ENCODE measurements at regions not wholly inside any gene's neighbourhood (a gene's known extent, or its start where the extent isn't known, plus 50 kb on each side); places are given as distances from the start of the nearest gene placed in this dataset.

- H3K27me3 Mint-ChIP-seq (ENCODE audit: low read depth) = no peaks in the 10 kb centered on the region
- DNase-seq = no peak
- no peaks in the 10 kb centered on the region for H3K9me3 Mint-ChIP-seq
- intact Hi-C loops (cut with micrococcal nuclease) = no loop called here
- peaks cover 5% of the 10 kb centered on the region for H3K4me1 Mint-ChIP-seq (ENCODE audit: low read depth)
- H3K4me3 Mint-ChIP-seq = no peak overlapping the region
- no peak overlapping the region for H3K27ac Mint-ChIP-seq
- CTCF ChIA-PET = interaction anchor here (0.5 kb wide), 1 partner anchor 10 kb away, joined by 3 read pairs; no protein-coding TSS in a partner anchor
- H3K36me3 Mint-ChIP-seq (ENCODE audit: low read depth) = no peaks in the 10 kb centered on the region
Observed at GRCh38 chr14:98864211-98864610, 407.8 kb downstream of the BCL11B start.

GRCh38 chr14:98867146-98867545, 404.9 kb downstream of the BCL11B start:
- Mint-ChIP-seq H3K36me3 (ENCODE audit: low read depth) (no peaks in the 10 kb centered on the region), H3K27ac (no peak overlapping the region), H3K9me3 (no peaks in the 10 kb centered on the region), H3K4me1 (ENCODE audit: low read depth) (peaks cover 5% of the 10 kb centered on the region), H3K4me3 (no peak overlapping the region), H3K27me3 (ENCODE audit: low read depth) (no peaks in the 10 kb centered on the region)
- intact Hi-C loops (cut with micrococcal nuclease) = no loop called here
- CTCF ChIA-PET = no interaction called here
- DNase-seq = no peak

GRCh38 chr14:98867726-98868125, 404.3 kb downstream of the BCL11B start:
- Mint-ChIP-seq H3K27ac (no peak overlapping the region), H3K36me3 (ENCODE audit: low read depth) (no peaks in the 10 kb centered on the region), H3K27me3 (ENCODE audit: low read depth) (no peaks in the 10 kb centered on the region), H3K9me3 (no peaks in the 10 kb centered on the region), H3K4me3 (no peak overlapping the region), H3K4me1 (ENCODE audit: low read depth) (peaks cover 5% of the 10 kb centered on the region)
- no peak for DNase-seq
- intact Hi-C loops (cut with micrococcal nuclease) = no loop called here
- CTCF ChIA-PET = no interaction called here

GRCh38 chr14:98868866-98869265, 403.1 kb downstream of the BCL11B start:
- peaks cover 5% of the 10 kb centered on the region for H3K4me1 Mint-ChIP-seq (ENCODE audit: low read depth)
- H3K4me3 Mint-ChIP-seq = no peak overlapping the region
- no peaks in the 10 kb centered on the region for H3K36me3 Mint-ChIP-seq (ENCODE audit: low read depth)
- no peaks in the 10 kb centered on the region for H3K27me3 Mint-ChIP-seq (ENCODE audit: low read depth)
- no peak for DNase-seq
- CTCF ChIA-PET = no interaction called here
- intact Hi-C loops (cut with micrococcal nuclease) = no loop called here
- H3K27ac Mint-ChIP-seq = no peak overlapping the region
- H3K9me3 Mint-ChIP-seq = no peaks in the 10 kb centered on the region

GRCh38 chr14:98871796-98872195, 400.2 kb downstream of the BCL11B start:
- CTCF ChIA-PET = interaction anchor here (1.1 kb wide), 1 partner anchor 11 kb away, joined by 3 read pairs; no protein-coding TSS in a partner anchor
- peaks cover 5% of the 10 kb centered on the region for H3K4me1 Mint-ChIP-seq (ENCODE audit: low read depth)
- intact Hi-C loops (cut with micrococcal nuclease) = no loop called here

GRCh38 chr14:98877065-98877464, 394.9 kb downstream of the BCL11B start:
- intact Hi-C loops (cut with micrococcal nuclease) = no loop called here
- CTCF ChIA-PET = no interaction called here
- no peak for DNase-seq

More at GRCh38 chr14:98871796-98872195, 400.2 kb downstream of the BCL11B start:
- no peak overlapping the region for H3K27ac Mint-ChIP-seq
- H3K9me3 Mint-ChIP-seq = no peaks in the 10 kb centered on the region
- H3K27me3 Mint-ChIP-seq (ENCODE audit: low read depth) = no peaks in the 10 kb centered on the region
- no peak for DNase-seq
- H3K36me3 Mint-ChIP-seq (ENCODE audit: low read depth) = no peaks in the 10 kb centered on the region
- no peak overlapping the region for H3K4me3 Mint-ChIP-seq

GRCh38 chr14:98878282-98878681, 393.7 kb downstream of the BCL11B start:
- CTCF ChIA-PET = no interaction called here
- H3K27ac Mint-ChIP-seq = no peak overlapping the region
- no peak for DNase-seq
- no peaks in the 10 kb centered on the region for H3K27me3 Mint-ChIP-seq (ENCODE audit: low read depth)
- intact Hi-C loops (cut with micrococcal nuclease) = no loop called here
- H3K4me1 Mint-ChIP-seq (ENCODE audit: low read depth) = no peaks in the 10 kb centered on the region
- peaks cover 6% of the 10 kb centered on the region for H3K9me3 Mint-ChIP-seq
- H3K36me3 Mint-ChIP-seq (ENCODE audit: low read depth) = peaks cover 1% of the 10 kb centered on the region
- no peak overlapping the region for H3K4me3 Mint-ChIP-seq

More at GRCh38 chr14:98877065-98877464, 394.9 kb downstream of the BCL11B start:
- H3K4me1 Mint-ChIP-seq (ENCODE audit: low read depth) = no peaks in the 10 kb centered on the region
- H3K9me3 Mint-ChIP-seq = peaks cover 6% of the 10 kb centered on the region
- no peaks in the 10 kb centered on the region for H3K27me3 Mint-ChIP-seq (ENCODE audit: low read depth)
- H3K4me3 Mint-ChIP-seq = no peak overlapping the region
- H3K27ac Mint-ChIP-seq = no peak overlapping the region
- H3K36me3 Mint-ChIP-seq (ENCODE audit: low read depth) = peaks cover 1% of the 10 kb centered on the region

GRCh38 chr14:98886982-98887381, 385.0 kb downstream of the BCL11B start:
- Mint-ChIP-seq H3K4me3 (no peak overlapping the region), H3K27ac (no peak overlapping the region)
- CTCF ChIA-PET = no interaction called here

GRCh38 chr14:98888281-98888680, 383.7 kb downstream of the BCL11B start:
- H3K9me3 Mint-ChIP-seq = peaks cover 1% of the 10 kb centered on the region
- no peaks in the 10 kb centered on the region for H3K27me3 Mint-ChIP-seq (ENCODE audit: low read depth)
- H3K27ac Mint-ChIP-seq = no peak overlapping the region
- no peak overlapping the region for H3K4me3 Mint-ChIP-seq
- CTCF ChIA-PET = no interaction called here
- H3K4me1 Mint-ChIP-seq (ENCODE audit: low read depth) = peaks cover 12% of the 10 kb centered on the region
- no peaks in the 10 kb centered on the region for H3K36me3 Mint-ChIP-seq (ENCODE audit: low read depth)
- intact Hi-C loops (cut with micrococcal nuclease) = no loop called here
- DNase-seq = no peak

More at GRCh38 chr14:98886982-98887381, 385.0 kb downstream of the BCL11B start:
- H3K4me1 Mint-ChIP-seq (ENCODE audit: low read depth) = peaks cover 12% of the 10 kb centered on the region
- H3K36me3 Mint-ChIP-seq (ENCODE audit: low read depth) = no peaks in the 10 kb centered on the region
- DNase-seq = no peak
- no peaks in the 10 kb centered on the region for H3K27me3 Mint-ChIP-seq (ENCODE audit: low read depth)
- H3K9me3 Mint-ChIP-seq = peaks cover 1% of the 10 kb centered on the region
- intact Hi-C loops (cut with micrococcal nuclease) = no loop called here

- DNase-seq = no peak
- Mint-ChIP-seq H3K27me3 (ENCODE audit: low read depth) (no peaks in the 10 kb centered on the region), H3K4me3 (no peak overlapping the region), H3K4me1 (ENCODE audit: low read depth) (peaks cover 12% of the 10 kb centered on the region), H3K9me3 (peaks cover 1% of the 10 kb centered on the region), H3K27ac (no peak overlapping the region), H3K36me3 (ENCODE audit: low read depth) (no peaks in the 10 kb centered on the region)
- CTCF ChIA-PET = no interaction called here
- intact Hi-C loops (cut with micrococcal nuclease) = no loop called here
Observed at GRCh38 chr14:98888927-98889835, 382.8 kb downstream of the BCL11B start.

GRCh38 chr14:98889836-98890185, 382.2 kb downstream of the BCL11B start:
- intact Hi-C loops (cut with micrococcal nuclease) = no loop called here
- CTCF ChIA-PET = no interaction called here
- H3K4me1 Mint-ChIP-seq (ENCODE audit: low read depth) = peaks cover 12% of the 10 kb centered on the region
- no peak overlapping the region for H3K27ac Mint-ChIP-seq
- no peak for DNase-seq
- no peaks in the 10 kb centered on the region for H3K9me3 Mint-ChIP-seq
- H3K4me3 Mint-ChIP-seq = no peak overlapping the region
- no peaks in the 10 kb centered on the region for H3K27me3 Mint-ChIP-seq (ENCODE audit: low read depth)
- no peaks in the 10 kb centered on the region for H3K36me3 Mint-ChIP-seq (ENCODE audit: low read depth)

- Mint-ChIP-seq H3K4me1 (ENCODE audit: low read depth) (peaks cover 12% of the 10 kb centered on the region), H3K27ac (no peak overlapping the region), H3K9me3 (no peaks in the 10 kb centered on the region), H3K4me3 (no peak overlapping the region), H3K27me3 (ENCODE audit: low read depth) (no peaks in the 10 kb centered on the region), H3K36me3 (ENCODE audit: low read depth) (no peaks in the 10 kb centered on the region)
- CTCF ChIA-PET = interaction anchor here (0.7 kb wide), 1 partner anchor 686 kb away, joined by 3 read pairs; no protein-coding TSS in a partner anchor
- DNase-seq = no peak
- intact Hi-C loops (cut with micrococcal nuclease) = no loop called here
Observed at GRCh38 chr14:98890556-98891340, 381.2 kb downstream of the BCL11B start.

Measured in activated naive CD4-positive, alpha-beta T cell treated with anti-CD3 and anti-CD28 coated beads for 36 hours (primary cell).